Activated CD4-positive, alpha-beta T cell treated with anti-CD3 and anti-CD28 coated beads for 48 hours (primary cell): ENCODE measurements at regions not wholly inside any gene's neighbourhood (a gene's known extent, or its start where the extent isn't known, plus 50 kb on each side); places are given as distances from the start of the nearest gene placed in this dataset.

Source experiments
- DNase-seq: peaks from one replicate; pipeline ENCODE4 v3.0.0-alpha.2; 2020

DNA sequence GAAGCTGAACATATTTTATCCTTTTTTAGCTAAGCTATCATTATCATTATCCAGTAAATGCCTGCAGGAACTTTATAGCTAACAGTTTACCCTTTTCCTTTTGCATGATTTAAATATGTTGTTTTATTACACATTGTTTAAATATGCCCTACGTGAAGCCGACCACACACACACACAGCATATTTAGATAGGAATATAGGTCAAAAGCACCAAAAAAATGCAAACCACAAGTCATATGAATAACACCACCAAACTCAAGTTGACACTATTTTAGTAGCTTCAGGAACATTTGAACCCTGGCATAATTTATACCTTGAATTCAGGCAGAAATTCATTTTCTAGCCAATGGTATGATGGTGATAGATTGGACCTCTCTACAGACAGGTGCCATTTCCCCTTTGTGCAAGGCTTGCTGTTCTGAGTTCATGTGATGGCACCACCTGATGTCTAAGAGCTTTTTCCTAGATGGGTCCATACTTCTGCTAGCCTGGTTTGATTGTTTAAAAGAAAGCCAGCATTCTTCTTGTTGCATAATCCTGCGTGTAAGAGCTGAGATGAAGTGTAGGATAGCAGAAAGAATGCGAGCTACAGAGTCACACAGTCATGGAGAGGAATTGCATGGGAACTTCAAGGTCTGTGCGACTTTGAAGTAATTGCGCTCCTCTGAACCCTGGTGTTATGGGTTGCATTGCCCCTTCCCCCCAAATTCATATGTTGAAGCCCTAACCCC lies 454.8 kb upstream of the SOX5 start:
- no peak for DNase-seq

DNA sequence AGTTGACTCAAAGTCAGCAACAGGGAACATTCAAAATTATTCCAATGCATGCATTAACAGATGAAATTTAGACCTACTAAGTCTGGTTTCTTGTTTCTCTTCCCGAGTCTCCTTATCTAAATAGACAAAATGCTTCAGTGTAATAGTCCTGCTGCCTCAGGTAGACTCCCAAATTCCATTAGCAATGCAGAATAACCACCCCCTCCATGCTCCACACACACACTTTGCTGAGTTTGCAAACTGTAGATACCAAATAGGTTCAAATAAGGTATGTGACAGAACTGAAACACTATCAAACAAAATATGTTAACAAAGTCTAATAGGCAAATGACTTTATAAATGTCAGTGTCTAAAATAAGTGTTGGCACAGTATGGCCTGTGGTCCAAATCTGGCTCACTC lies 451.1 kb upstream of the SOX5 start:
- no peak for DNase-seq

- DNase-seq, result no peak
Observed at GRCh38 chr12:24398605-24399004, 449.1 kb upstream of the SOX5 start.

DNA sequence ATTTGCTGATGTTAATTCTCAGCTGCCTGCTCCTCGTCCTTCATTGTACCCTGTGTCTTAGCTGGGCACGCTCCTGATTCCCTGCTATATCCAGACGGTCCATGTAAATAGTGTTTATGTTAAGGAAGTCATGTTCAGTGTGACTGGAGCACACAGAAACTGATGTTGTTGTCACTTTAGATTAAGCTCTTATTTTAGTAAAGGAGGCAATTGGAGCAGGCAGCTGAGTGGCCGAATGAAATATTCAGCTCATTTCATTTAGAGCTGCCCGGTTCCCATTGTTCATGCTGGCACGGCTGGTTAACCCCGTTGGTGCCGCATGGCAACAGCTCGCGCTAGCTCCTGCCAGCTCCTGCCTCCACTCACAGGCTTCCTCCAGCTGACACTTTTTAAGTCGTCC lies 446.8 kb upstream of the SOX5 start:
- DNase-seq, result no peak

DNA sequence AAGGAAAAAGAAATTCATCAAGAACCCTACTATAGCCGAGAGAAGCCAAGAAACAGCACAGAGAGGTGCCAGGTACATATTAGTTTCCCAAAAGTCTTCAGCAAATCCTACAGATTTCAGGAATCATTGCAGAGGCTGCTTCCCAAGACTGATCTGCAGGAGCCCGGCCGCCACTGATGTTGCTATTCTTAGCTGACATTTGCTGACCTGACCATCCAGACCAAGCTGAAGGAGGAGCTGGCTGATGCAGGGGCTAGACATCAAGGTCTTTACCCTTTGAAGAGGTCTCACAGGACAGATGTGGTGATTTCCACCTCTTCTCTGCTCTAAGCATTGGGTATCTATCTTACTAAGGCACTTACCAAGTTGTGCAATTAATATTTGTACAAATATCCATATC lies 444.8 kb upstream of the SOX5 start:
- DNase-seq, result no peak

- DNase-seq, result no peak
Observed at GRCh38 chr12:24393071-24393470, 443.6 kb upstream of the SOX5 start.

DNA sequence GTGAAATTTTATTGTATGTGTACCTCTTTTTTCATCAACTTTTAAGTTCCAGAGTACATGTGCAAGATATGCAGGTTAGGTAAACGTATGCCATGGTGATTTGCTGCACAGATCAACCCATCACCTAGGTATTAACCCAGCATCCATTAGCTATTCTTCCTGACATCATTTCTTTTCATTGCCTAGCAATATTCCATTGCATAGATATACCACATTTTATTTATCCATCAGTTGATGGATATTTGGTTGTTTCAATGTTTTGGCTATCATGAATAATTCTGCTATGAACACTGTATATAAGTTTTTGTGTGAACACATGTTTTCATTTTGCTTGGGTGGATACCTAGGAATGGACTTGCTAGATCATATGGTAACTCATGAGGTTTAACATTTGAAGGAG lies 439.9 kb upstream of the SOX5 start:
- no peak for DNase-seq

DNA sequence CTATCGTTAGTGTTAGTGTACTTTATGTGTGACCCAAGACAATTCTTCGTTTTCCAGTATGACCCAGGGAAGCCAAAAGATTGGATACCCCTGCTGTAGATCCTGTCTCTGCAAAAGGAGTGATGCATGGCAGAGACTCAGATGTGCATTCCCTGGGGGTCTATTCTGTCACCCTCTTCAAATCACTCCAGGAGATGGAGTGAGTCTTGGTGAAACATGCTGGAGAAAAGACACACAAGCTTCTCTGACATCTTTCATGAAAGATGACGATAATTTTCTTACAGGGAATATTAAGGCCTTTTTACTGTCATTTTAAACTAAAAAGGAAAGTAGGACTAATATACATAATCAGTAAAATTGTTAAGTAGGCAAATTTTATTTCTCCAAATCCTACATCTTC lies 437.9 kb upstream of the SOX5 start:
- no peak for DNase-seq

GRCh38 chr12:24386836-24387235 lies 437.4 kb upstream of the SOX5 start:
- DNase-seq, result no peak

DNA sequence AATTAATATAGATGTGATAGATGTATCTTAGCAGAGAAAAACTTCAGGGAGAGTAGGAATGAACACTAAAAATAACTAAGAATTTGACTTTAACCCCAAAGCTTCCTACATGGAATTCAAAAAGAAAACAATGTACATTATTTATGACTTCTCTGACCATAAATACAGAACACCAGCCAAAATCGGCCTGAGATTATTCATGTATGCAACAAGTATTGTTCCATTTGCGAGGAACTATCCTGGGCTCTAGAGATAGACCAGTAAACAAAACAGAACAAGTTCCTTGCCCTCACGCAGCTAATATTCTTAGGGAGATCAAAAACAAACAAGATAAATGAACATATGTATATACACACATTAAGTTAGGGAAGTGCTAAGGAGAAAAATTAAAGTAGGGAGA lies 432.3 kb upstream of the SOX5 start:
- no peak for DNase-seq

DNA sequence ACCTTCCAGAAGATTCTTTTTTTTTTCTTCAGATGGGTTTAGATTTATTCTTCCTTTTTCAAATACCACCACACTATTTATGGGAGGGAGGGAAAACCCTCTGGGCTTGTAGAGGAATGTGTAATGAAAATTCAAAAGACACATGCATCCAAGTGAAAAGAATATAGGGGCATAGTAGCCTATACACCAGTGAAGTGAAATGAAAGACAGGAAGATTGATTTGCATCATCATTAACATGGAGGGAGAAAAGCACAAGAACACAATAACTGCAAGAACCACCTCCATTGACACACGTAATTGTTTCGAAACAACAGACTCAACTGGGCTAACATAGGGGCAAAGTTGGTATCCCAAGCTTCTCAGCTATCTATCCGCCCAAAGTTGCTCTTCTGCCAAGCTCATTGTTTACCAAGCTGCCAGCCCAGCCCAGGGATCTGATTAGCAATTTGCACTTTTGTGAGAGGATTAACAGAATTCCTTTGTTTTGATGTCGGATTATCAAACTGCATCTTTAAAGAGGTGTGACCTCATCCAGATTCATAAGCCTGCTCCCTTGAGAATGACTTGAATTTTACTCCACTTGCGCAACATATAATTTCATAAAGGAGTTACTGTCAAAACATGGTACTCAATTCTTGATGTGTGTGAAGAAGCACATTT lies 430.5 kb upstream of the SOX5 start:
- DNase-seq, result no peak

- no peak for DNase-seq
Observed at GRCh38 chr12:24379433-24379832, 430.0 kb upstream of the SOX5 start.

DNA sequence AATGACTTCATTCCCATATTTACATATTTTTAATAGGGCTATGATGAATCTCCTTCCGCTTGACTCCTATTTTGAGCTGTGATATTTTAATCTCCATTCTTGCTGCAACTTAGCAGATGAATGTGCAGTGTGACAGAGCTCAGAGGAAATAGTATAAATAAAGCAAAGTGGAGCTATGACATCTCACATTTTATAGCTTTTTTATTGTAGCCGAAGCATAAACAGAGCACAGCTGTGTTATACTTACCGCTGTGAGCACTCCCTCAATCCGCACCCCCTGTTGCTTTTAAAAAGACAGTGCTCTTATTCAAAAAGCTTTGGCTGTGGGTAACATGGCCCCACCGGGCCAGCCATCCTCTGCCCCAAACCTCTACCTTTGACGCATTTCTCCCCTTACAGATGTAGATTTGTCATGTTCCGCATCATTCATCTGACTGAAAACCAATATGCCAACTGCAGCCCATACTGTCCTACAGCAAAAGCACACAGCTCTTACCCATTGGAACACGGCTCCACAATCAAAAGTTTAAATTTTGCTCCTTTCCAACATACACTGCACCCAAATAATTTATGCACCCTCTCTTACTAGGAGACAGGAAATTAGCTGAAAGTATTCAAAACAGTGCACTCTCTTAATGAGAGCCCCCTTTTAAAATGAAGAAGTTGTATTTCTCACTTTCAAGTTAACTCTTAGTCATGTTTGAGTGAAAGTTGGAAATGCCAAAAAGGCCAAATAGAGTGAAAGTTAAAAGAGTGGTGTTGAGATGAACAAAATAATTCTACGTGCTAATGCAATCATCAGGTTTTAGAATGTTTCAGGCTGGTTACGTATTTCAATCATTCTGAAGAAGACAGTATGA lies 429.3 kb upstream of the SOX5 start:
- no peak for DNase-seq

DNA sequence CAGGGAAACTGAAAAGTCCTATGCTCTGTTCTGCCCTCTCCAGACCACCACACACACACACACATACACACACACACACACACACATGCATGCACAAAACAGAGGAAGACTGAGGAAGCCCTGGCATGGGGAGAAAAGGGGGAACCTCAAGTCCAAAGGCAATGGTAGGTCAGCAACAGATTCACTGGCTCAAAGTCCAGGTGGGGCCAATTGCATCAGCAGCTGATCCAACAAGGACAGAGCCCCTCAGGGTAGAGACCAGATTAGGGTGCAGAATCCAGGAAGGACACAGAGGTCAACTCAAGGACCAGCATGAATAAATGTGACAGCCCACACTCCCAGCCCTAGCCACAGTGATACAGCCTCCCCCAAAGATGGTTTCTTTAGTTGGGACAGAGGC lies 425.0 kb upstream of the SOX5 start:
- no peak for DNase-seq

- no peak for DNase-seq
Observed at GRCh38 chr12:24373004-24373403, 423.5 kb upstream of the SOX5 start.

DNA sequence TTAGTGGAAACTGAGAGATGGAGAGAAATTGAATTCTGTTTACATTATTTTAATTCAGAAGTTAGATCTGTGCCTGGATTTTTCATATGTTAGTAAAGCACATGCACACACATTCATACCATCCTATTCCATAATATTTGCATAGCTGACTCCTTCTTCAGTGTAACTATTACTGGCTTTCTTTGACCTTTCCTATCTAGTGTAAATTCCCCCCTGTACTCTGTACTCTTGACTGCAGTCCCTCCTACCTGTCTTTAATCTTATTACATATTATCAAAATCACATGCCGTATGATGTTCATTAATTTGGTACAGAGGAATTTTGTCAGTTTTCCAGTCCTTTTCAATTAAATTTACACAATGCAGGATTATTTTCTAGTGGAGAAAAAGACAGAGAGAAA lies 417.0 kb upstream of the SOX5 start:
- DNase-seq, result no peak

DNA sequence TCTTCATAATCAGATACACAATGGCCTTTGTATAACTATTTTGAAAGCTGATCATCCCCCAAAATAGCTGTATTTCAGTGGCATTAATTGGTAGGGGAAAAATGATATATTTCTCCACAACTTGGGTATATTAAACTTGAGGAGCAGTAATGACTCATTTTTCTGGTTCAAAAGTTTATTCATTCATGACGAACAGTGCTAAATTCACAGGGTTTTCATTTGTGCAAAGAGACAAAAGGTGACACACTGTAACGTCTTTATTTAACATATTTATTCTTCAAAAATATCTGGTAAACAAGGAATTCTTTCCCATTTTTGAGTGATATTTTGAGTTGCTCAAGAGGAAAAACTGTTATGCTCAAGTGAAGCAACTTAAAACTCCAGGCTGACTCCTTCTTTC lies 415.5 kb upstream of the SOX5 start:
- no peak for DNase-seq

GRCh38 chr12:24363177-24363754 lies 413.8 kb upstream of the SOX5 start:
- DNase-seq, result no peak

DNA sequence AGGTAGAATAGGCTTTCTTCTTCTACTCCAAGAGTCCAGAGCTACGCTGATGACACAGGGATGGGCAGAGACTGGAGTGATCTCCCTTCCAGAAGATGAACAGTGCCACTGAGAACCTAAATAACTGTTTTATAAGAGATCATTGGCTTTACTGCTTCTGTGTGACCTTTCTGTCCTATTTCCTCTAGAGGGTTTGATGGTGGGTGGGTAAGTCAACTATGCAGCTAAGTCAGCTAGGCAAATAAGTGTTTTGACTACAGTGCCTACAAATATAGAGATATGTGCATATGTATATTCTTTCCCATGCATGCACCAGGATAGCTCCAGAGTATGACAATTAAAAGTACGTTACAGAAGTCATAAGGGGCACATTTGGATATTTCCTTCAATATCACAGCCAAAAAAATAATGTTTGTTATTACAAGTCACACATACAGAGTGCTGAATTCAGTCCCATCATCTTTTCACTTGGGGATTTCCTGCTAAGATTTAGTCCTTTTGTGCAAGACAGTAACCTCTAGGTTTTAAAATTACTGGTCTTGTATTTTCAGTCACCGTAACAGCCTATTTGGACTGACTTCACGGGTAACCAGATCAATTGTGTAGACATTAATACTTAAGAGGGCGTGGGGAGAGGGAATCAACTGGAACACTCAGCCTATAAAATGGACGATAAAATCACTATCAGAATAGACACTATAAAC lies 412.6 kb upstream of the SOX5 start:
- DNase-seq, result no peak

DNA sequence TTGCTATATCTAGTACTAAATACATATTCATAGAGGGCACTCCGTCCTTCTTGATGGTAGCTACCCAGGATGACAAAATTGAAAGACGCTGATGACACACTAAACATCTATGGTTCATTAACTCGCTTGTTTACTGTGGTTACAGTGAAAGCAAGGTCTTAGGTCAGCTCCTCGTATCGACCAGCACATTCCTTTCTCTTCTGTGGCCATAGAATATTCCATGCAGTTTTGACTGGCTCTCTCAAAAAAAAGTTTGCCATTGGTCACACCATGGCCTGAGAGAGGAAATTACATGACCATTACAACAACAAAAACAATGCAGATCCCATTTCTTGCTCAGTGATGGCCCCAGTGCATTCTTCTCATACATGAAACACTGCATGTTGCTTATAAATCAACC lies 411.4 kb upstream of the SOX5 start:
- DNase-seq, result no peak

- DNase-seq, result no peak
Observed at GRCh38 chr12:24360461-24360860, 411.0 kb upstream of the SOX5 start.

GRCh38 chr12:24360057-24360456 lies 410.6 kb upstream of the SOX5 start:
- DNase-seq, result no peak

GRCh38 chr12:24359418-24359817 lies 409.9 kb upstream of the SOX5 start:
- DNase-seq, result no peak
